KBM-7 (cell line): ENCODE measurements at regions not wholly inside any gene's neighbourhood (a gene's known extent, or its start where the extent isn't known, plus 50 kb on each side); places are given as distances from the start of the nearest gene placed in this dataset.

ENCODE experiments used
- DNase-seq: peaks from one replicate; pipeline ENCODE4 v3.0.0-alpha.2; 2015
- in situ Hi-C: fragments of 300-500 bp; cut with MboI; formaldehyde crosslinking; loops from 2 replicates; pipeline ENCODE4 v1.14.3; 2020; ENCODE audit warnings: low sequenced_read_pairs, low pct_unique_long_range_greater_than_20kb, mixed read lengths

GRCh38 chr2:41853427-41854191, 194.2 kb upstream of the PKDCC start:
- DNase-seq, result peak; percentile 53
- in situ Hi-C loops, result loop anchor here (25.0 kb wide), 1 partner anchor 459 kb away; no protein-coding TSS in a partner anchor

DNA sequence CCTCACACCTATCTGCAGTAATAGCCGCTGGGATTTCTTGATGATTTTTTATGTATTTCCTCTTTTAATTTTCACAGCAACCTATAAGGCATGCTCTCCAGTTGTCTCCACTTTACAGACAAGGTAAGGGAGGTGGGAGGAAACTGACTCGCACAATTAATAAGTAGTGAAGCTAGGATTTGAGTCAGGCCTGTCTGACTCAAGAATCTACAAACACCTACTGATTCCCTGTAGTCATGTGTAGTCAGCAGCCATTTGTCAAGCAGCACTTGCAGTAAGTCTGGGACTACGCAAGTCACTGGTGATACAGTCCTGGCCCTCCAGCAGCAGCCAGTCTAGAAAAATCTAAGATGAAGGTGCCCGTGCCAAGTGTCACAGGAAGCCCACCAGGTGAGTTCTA, 193.6 kb upstream of the PKDCC start:
- no peak for DNase-seq
- in situ Hi-C loops, result loop anchor here (25.0 kb wide), 1 partner anchor 458 kb away; no protein-coding TSS in a partner anchor

GRCh38 chr2:41856946-41857345, 190.9 kb upstream of the PKDCC start:
- in situ Hi-C loops, result loop anchor here (25.0 kb wide), 1 partner anchor 455 kb away; no protein-coding TSS in a partner anchor
- no peak for DNase-seq

DNA sequence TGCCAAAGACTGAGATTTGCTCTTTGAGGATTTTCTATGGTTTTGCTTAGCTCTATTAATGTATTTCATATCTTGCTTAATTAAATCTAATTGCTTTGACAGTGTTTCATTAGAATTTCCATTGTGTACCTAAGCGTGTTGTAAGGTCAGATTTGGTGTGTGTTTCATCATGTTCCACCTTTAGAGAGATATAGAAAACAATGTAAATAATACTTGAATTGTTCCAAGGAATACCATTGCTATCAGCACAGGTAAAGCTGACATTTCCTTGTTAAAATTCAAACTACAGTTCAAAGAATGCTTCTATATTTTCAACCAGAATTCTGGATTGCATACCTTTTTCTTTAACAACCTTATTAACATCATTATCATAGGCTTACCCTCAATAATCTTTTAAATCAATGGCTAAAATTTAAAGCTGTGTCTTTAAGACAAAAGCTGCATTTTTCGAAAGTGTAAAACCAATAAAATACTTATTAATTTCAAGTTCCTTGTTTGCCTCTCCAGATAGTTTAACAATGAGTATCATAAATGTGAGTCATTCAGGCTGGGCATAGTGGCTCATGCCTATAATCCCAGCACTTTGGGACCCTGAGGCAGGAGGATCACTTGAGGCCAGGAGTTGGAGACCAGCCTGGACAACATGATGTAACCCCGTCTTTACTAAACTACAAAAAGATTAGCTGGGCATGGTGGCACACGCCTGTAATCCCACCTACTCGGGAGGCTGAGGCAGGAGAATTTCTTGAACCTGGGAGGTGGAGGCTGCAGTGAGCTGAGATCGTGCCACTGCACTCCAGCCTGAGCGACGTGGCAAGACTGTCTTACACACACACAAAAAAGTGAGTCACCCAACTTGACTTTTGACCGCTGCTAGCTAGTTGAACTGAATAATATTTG, 188.0 kb upstream of the PKDCC start:
- DNase-seq, result no peak
- in situ Hi-C loops, result loop anchor here (25.0 kb wide), 1 partner anchor 452 kb away; no protein-coding TSS in a partner anchor

DNA sequence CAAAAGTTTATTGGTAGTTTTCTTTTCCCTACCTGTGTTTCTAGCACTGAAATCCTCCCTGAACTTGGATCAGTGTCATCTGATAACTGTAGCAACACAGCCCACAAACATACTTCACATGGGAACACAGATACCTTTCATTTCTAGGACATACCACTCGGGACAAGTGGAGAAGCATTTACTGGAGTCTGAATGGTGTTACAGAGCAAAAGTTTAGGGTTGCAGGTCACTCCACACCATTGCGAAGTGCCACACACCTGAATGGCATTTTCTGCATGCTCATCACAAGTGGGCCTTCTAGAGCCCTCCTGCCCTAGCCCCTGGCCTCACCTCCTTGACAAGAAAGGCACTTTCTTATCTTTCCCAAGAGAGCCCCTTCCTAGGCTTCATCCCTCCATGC, 184.8 kb upstream of the PKDCC start:
- in situ Hi-C loops, result loop anchor here (25.0 kb wide), 1 partner anchor 449 kb away; no protein-coding TSS in a partner anchor
- DNase-seq, result no peak

DNA sequence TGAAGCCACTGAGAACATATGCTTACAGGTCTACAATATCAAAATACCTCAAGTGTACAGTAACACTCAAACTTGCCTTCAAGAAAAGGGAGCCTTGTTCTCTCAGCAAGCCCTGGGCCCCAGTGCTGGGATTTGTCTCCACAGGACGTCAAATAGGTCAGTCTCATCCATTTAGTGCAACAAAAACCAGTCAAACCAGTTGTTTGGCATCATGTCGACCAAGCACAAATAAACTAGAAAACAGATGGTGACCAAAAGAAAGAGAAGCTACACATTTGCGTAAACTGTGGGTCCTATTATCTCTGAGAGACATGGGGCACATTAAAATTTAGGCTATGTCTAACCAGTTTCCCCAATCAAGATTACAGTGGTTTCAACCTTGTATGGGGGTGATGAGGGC, 182.6 kb upstream of the PKDCC start:
- in situ Hi-C loops, result loop anchor here (25.0 kb wide), 1 partner anchor 447 kb away; no protein-coding TSS in a partner anchor
- no peak for DNase-seq

DNA sequence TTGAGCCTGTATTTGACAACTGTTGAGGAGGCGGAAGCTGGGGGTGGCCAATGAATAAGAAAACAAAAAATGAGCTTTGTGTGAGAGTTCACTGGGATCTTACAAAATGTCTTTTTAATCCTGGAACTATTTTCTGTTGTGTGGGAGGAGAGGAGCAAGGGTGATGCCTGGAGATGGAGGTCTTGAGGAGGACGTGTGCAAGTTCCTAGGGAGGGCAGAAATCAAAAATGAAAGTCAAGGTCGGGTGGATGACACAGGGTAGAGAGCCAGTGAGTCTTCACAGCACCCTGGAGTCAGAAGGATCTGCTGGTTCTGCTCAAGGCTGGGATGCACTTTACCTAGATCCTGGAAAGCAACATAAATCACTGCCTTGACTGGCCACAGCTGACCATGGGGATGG, 180.3 kb upstream of the PKDCC start:
- in situ Hi-C loops, result loop anchor here (25.0 kb wide), 1 partner anchor 445 kb away; no protein-coding TSS in a partner anchor

DNA sequence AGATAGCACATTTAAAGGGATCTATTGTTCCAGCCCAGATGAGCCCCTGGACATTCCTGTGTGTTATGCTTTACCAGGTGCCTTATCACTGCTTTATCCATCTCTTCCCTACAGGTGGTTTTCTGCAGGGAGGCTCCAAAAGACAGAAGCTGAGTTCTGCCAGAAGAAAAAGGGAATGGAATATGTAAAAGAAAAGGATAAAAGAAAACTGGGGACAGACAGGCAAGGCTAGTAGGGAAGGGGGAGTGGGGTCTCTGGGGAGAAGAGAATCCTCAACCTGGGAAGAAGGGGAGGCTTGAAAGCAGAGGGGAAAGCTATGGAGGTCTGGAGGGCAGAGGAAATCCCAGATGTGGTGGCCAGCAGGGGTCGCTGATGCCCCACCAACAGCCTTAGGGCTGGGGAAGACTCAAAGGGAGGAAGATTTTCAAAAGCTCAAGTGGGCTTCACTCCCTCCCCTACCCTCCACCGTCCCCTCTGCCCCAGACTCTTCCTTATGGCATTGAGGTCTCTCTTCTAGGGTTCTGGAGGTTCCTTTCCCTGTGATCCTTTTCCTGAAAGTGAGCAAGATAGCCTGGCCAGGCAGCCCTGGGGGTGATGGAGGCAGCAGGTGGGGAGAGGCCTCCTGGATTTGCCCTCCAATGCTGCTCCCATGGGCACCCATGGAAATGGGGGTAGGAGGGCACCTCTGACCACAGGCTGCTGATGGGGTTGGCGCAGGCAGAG, 178.1 kb upstream of the PKDCC start:
- peak; percentile 79 for DNase-seq
- in situ Hi-C loops, result loop anchor here (10.0 to 25.0 kb wide), 2 partner anchors 215 to 443 kb away; no protein-coding TSS in a partner anchor

More for the DNA sequence above, 180.3 kb upstream of the PKDCC start:
- DNase-seq, result no peak

- DNase-seq, result no peak
- in situ Hi-C loops, result loop anchor here (10.0 to 25.0 kb wide), 2 partner anchors 215 to 442 kb away; no protein-coding TSS in a partner anchor
Measured at GRCh38 chr2:41870265-41870585, 177.6 kb upstream of the PKDCC start.

DNA sequence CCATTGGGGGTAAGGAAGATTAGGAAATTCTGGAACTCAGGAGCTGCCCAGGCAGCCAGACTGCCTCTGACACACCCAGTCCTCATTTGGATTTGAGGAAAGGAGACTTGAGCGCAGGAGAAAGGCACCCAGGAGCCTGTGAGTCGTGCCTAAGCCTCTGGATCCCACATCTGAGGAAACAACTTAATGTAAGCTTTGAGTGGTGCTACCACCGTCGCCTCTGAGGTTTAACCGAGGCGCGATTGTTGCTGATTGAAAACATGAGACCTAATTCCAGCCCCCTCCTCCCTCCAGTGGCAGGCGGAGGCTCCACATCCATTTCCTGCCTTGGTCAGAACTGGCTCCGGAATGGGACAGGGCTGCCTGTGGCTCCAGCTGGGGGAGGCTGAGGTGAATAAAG, 176.7 kb upstream of the PKDCC start:
- DNase-seq, result no peak
- in situ Hi-C loops, result loop anchor here (10.0 to 25.0 kb wide), 2 partner anchors 214 to 441 kb away; no protein-coding TSS in a partner anchor

DNA sequence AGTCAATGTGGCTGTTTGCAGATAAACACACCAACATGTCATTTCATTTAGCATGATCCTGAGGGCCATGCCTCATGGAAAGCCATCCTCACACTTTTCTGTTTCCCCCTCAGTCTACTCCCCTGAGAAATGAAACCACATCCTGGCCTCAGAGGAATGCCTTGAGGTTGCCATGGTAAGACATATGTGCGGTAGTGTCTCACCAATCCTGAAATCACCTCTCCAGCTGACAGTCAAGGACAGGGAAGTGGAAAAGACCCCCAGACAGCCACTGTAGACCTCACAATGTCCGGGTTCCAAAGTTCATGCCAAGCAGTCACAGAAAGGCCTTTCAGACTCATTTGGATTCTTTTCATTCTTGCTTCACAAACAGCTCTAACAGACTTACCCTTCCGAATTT, 175.2 kb upstream of the PKDCC start:
- DNase-seq, result peak; percentile 7
- in situ Hi-C loops, result loop anchor here (10.0 to 25.0 kb wide), 2 partner anchors 212 to 440 kb away; no protein-coding TSS in a partner anchor

- in situ Hi-C loops, result loop anchor here (10.0 to 25.0 kb wide), 2 partner anchors 211 to 439 kb away; no protein-coding TSS in a partner anchor
- no peak for DNase-seq
Measured at GRCh38 chr2:41873102-41874031, 174.5 kb upstream of the PKDCC start.

- in situ Hi-C loops, result loop anchor here (10.0 kb wide), 1 partner anchor 208 kb away; no protein-coding TSS in a partner anchor
- DNase-seq, result no peak
Measured at GRCh38 chr2:41877114-41877678, 170.6 kb upstream of the PKDCC start.

DNA sequence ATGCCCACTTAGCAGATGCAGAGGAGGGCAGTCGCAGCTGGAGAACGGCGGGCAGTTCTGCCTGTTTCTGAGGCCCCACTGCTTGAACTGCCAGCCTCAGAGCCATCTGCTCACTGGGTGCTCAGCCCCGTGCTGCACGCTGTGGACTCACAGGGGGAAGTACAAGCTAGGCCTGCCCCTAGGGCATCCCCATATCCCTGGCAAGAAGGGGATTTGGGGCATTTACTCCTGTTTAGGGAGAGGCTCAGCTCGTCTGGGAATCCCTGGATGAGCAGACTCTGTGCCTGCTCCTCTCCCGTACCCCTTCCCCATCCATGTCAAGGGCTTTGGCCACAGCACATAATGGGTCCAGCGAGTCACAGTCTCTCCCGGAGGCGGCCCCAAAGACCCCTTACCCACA, 169.8 kb upstream of the PKDCC start:
- DNase-seq, result no peak
- in situ Hi-C loops, result loop anchor here (10.0 kb wide), 1 partner anchor 207 kb away; no protein-coding TSS in a partner anchor

DNA sequence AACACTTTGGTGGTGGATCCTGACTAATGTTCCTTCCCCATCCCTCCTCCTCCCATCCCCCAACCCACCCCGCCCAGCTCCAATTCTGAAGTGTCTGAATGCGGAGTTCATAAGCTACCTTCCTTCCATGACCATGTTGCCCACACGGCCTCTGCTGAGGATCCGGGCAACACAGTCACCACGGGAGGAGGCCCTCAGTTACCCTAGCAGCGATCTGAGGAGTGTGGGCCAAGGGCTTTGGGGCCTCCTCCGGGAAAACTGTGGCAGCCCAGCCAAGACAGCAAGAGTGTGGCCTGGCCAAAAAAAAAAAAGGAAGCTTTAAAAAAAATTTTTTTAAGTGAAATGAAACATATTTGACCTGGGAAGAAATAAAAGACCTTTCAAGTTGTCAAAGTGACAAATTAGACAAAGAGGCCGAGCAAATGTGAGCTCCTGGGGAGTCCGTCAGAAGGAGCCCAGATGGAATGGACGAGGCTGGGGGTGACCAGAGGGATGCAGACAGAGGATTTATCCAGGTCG, 169.0 kb upstream of the PKDCC start:
- in situ Hi-C loops, result loop anchor here (10.0 kb wide), 1 partner anchor 206 kb away; no protein-coding TSS in a partner anchor
- no peak for DNase-seq

DNA sequence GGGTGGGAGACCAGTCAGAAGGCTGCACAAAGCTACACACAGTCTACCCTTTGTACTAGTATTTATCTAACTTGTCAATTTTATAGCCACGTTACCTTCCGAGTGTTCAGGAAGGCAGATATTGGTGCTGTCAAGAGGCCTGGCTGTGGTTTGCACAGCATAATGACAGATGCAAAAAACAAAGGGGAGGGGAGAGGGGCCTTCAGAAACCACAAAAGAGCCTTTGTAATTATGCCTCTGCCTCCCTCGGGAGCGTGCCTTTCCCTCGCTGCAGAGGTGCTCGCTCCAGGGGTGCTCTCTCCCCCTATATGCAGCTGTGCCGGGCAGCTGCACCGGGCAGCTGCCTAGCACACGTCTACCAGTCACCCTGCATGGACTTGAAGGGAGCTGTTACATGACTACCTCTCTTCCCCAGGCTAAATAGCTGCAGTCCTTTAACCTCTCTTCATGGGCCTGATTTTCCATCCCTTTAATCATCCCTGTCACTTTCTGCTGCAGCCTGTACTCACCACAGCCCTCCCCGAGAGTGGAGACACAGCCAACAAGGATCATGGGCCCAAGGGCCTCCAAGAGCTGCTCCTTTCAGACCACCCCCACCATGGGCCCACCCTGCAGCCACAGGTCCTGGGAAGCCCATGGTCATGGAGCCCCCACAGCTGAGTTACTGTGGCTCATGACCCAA, 168.4 kb upstream of the PKDCC start:
- in situ Hi-C loops, result loop anchor here (10.0 kb wide), 1 partner anchor 205 kb away; no protein-coding TSS in a partner anchor
- peak; percentile 11 for DNase-seq
